Stimulated activated CD4-positive, alpha-beta T cell treated with anti-CD3 and anti-CD28 coated beads, Interleukin-2, amount 100 ng/mL, for 4 hours (primary cell): ENCODE measurements at regions not wholly inside any gene's neighbourhood (a gene's known extent, or its start where the extent isn't known, plus 50 kb on each side); places are given as distances from the start of the nearest gene placed in this dataset.
"Not testable (repeated sequence)": the region's sequence is repeated elsewhere in the genome, so short reads cannot be mapped to it uniquely, and the experiment has no call there.

Experiments
- DNase-seq: peaks from one replicate; pipeline ENCODE4 v3.0.0-alpha.2; 2020; ENCODE audit warnings: low read depth

DNA sequence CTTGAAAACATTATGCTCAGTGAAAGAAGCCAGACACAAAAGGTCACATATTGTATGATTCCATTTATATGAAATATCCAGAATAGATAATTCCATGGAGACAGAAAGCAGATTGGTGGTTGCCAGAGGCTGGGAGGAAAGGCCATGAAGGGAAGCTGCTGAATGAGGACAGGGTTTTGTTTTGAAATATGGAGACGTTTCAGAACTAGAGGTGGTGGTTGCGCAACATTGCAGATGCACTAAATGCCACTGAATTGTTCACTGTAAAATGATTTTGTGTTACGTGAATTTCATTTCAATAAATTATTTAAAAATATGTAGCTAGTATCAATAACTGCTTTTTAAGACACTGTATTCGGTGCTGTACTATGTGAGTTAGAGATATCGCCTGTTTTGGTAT is 101.7 kb upstream of the ZNF236 start:
- no peak for DNase-seq

DNA sequence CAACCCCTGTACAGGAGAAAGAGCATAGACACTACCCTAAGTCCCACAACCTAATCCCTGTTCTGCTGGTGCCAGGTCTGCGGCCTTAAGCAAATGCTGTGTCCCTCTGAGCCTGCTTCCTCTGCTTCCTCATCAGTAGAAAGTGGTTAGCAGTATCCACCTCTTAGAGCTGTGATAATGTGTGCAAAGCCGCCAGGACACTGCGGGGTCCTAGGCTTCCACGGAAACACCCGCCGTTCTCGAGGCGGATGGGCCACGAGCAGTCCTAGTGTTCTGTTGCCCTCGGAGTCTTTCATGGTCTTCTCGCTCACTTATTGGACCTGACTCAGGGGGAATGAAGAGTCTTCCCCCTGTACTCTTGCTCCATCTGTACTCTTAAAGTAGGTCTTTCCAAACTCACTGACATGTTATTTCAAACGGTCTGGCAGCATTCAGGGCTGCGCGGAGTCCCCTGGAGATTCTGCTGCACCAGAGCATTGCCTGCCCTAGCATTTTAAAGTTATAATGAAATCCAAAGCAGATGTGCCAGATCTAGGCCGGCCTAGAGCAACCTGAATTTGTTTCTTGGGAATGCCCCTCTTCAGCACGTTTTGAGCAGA is 107.2 kb upstream of the ZNF236 start:
- no peak for DNase-seq

DNA sequence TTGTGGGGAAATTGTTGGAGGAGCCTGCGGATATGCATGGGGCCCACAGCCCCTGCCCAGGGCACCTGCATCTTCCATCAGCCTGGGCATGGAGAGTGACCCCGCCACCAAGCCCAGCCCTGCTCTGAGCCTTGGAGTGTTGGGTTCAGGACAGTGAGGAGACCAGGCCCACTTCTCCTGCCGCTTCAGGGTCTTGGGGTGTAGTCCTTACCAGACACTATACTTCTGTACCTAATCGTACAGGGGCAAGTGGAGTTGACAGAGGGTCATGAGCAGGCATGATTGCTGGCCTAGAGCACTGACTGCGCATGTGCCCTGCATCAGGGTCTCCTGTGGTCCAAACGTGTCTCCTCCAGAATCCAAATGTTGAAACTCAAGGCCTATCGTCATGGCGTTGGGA is 108.9 kb upstream of the ZNF236 start:
- no peak for DNase-seq

DNA sequence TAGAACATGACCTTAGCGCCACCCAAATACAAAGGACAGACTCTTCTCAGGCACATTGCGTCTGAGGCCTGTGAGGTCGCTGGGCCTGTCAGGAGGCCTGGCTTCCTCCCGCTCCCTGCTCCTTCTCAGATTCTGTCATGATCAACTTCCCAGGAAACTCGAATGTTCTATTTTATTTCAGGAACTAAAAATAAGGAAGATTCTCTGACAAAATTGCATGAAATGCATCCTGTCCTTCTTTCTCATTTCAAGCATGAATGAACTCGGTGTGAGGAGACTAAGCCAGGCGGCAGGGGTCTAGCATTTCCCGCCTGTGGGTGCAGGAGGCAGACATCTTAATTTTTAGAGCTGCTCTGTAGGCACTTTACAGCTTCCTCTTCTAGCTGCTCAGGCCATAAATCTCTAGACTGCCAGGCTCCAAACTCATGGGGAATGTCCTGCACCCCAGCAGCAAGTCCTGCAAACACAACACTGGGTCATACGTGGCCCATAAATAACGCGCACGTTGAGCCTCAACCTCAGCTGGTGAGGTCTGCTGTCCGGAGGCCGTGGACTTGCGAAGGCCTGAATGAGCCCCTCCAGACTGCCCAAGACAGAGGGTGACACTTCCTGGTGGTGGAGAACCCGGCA is 109.7 kb upstream of the ZNF236 start:
- DNase-seq: no peak

DNA sequence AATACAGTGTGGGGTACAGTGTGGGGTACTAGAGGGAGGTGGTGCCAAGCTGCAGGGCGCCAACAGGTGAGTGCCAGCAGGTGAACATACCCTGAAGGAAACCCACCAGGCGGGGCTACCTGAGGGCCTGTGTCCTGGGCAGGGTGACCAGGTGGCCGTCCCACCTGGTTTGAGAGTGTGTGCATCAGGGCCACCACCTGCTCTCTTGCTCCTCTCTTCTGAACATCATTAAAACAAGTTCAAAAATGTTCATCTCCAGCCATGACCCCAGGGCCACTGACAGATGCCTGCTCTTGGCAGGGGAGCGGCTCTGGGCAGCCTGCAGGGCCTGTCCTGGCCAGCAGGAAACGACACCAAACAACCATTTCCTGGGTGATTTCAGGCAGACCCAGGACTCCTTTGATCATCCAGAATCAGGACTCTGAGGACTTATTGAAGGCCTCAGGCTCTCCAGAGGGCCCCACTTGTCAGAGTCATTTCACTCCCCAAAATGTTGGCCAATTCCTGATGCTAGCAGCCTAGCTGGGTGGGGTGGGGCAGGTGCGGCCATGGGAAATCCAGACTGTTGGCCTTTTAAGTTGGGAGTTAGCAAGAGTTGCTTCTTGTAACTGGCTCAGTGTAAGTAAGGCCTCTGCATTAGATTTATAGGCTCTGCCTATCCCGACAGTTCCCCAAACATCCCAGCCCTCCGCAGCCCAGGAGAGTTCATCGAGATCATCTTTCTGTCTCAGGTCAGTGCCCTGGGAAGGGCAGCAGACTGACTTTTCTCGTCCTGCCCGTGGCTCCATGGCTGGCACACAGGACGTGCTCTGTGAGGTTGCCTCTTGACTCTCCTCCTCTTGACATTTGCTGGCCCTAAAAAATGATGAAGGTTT is 111.5 kb upstream of the ZNF236 start:
- DNase-seq: no peak

DNA sequence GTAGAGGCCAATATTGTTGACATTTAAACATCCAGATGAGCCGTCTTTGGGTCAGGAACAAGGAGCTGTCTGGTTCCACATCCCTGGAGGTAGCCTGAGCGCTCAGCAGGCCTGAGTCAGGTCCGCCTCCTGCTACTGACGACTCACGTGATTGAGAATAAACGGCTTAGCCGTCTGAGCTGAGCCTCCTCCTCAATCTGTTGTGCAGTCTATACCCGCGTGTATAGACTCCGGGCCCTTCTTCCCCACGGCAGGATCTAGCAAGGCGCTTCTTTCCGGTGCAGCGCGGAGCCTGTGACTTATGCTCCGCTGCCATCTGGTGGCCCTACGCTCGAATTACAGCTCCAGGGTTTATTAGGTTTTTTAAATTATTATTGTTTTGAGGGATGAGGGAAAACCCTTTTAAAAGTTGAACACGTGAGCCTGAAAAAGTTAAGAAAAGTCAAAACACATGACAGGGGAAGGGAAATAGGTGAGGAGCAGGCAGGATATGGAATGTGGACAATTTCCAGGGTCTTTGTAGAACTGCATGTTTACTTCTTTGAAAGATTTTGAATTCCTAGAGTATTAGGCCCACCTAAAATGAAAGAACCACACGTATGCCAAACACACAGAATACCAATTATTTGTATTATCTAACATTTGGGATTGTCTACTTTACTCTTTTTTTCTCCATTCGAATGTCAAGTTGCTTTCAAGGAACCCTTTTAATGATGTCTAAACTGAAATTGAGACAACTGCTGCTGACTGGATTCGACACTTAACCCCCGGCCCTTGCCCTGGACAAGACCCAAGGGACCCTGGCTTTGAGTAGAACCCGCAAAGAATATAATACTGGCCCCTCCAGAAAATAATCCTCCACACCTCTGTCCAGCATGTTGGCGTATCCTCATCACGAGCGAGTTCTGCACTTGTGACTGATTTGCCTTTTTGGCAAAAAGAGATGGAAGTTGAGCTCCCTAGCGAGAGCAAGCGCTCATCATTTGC is 112.4 kb upstream of the ZNF236 start:
- peak; percentile 27 for DNase-seq

DNA sequence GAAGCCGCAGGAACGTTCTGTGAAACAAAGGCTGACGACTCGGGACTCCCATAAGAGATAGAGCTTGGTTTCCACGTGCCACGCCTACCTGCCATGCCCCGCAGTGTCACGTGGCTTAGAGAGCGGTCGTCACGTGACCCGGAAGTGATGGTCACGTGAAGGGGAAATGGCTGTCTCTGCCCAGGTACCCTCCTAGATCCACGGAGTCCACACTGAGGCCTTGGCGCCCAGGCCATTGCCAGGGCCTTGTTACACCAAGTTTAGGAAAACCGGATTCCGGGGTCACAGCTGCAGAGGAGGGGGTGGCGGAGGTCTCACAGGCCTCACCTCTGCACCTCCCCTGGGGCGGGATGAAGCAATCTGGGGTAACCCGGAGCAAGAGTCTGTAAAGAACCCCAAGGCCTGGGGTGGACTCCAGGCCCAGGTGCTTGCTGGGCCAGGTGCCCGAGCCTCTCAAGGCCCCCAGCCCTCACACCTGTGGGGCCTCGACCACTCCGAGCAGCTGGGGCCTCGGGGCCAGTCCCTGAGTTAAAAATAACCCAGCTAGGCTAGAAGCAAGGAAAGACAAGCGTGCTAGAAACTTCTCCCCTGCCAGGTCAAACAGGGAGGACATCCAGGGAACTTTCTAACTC is 113.5 kb upstream of the ZNF236 start:
- DNase-seq: no peak

DNA sequence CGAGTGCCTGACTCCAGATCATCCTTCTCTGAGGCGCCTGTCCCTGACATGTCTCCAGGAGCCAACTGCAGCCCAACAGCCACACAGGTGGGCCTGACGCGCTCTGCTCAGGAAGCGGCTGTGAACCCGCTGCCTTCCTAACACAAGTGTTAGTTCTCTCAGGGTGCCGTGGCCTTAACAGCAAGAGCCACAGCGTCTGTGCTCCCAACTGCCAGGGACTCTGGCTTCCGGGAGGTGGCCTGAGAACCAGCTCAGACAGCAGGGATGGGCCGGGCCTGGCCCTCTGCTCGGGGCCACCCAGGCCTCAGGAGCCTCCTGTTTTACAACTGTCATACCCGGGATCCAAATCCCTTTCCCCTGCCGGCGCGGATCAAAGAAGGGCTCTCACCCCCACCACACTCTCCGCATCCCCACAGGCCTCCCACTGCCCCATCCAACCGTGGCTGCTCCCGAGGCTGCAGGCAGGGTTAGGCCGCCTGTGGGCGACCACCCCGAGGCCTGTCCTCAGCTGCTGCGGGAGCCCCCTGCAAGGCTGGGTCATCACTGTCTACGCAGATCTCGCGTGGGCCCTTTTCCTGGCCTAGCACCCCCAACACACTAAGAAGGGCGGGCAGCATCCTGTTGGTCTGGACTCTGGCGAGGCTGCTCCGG is 114.2 kb upstream of the ZNF236 start:
- no peak for DNase-seq

DNA sequence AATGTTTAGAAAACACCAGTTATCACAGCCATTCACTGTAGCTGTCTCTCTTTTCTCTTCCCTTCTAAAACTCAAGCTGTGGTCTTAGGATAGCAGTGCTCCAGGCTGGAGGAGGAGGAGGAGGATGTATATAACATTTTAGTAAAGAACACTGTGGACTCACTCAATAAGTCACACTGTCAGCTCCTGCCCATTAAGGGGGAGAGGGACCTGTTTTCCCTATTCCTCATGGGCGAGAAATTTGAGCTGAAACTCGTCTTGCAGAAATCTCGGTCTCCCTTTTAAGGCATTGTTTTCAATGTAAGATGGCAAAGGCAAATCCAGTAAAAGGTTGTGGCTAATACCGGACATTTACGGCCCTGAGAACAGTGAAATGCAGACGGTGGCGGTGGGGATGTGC is 114.8 kb upstream of the ZNF236 start:
- no peak for DNase-seq

DNA sequence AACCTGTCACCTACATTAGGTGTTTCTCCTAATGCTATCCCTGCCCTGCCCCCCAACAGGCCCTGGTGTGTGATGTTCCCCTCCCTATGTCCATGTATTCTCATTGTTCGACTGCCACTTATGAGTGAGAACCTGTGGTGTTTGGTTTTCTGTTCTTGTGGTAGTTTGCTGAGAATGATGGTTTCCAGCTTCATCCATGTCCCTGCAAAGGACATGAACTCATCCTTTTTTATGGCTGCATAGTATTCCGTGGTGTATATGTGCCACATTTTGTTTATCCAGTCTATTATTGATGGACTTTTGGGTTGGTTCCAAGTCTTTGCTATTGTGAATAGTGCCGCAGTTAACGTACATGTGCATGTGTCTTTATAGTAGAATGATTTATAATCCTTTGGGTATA is 117.8 kb upstream of the ZNF236 start:
- DNase-seq: not testable (repeated sequence)

DNA sequence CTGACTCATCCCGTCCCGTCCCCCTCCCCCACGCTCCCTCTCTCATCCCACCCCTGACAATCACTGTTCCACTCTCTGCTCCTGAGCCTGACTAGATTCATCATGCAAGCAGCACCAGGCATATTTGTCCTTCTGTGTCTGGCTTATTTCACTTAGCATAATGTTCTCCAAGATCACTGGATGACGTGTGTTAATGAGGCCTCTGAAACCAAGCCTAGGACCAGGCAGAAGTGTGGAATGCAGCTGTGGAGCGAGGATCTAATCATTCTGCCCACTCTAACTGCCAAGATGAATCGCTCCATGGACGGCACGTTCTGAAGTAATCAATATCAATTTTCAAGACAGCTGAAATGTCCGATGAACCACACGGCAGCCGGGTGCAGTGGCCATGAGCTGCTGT is 122.4 kb upstream of the ZNF236 start:
- DNase-seq: no peak

DNA sequence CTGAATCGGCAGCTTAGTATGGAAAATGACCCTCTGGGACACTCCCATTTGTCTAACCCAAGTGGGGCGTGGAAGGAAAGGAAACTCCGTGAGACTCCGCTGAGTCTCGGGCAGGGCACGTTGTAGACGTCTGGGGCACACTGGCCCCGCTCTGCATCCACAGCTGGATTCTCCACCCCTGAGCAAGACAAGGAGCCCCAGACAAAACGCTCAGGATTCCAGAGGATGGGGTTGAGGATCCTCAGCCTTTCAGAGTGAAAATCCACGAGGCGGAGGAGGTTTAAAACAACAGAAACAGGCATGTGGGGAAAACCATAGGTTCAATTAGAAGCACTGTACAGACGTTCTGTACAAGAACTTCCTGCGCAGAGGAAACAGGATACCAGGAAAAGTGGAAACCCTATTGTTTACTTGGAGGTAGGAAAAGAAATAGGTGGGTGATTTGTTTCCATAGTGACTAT is 124.9 kb upstream of the ZNF236 start:
- no peak for DNase-seq

DNA sequence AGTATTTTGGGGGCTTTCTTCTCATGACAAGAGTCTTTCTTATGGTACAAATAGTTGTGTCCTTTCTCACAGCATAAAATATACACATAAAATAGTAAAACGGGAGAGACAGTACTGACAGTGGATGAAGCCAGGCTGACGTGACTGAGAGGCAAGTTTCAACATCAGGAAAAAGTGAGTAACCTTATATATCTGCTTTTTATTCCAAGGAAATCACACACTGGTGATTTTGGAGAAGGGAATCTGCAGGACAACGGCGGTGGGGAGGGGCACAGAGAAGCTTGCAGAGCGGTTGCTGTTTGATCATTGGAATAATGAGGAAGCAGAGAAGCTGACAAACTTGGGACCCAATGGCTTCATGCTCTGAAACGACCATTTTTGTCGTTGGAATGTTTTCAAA is 130.6 kb upstream of the ZNF236 start:
- no peak for DNase-seq

DNA sequence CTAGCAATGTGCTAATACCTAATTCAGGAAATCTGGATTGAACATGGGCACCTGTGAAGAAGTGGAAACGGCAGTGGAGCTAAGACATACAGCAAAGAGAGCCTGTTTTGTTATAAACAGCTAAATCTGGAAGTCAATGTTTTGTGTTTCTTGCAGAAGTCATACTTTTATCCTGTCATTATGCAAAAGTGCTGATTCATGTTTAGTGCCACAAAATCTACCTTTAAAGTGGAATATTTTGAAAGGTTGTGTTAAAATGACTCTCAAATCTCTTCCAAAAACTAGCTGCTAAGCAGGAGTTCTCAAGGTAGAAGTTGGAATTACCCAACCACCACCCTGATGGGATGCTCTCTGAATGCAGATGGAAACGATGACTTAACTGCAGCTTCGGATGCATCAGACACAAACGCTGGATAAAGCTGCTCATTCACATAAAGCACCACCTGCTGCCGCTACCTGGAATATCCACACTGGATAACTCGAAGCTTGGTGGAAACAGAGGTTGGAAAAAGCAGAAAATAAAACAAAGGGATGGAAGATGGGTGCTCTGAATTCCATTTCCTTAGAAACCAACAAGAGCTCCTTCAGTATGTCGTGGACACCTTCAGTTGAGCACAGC is 132.6 kb upstream of the ZNF236 start:
- DNase-seq: no peak

DNA sequence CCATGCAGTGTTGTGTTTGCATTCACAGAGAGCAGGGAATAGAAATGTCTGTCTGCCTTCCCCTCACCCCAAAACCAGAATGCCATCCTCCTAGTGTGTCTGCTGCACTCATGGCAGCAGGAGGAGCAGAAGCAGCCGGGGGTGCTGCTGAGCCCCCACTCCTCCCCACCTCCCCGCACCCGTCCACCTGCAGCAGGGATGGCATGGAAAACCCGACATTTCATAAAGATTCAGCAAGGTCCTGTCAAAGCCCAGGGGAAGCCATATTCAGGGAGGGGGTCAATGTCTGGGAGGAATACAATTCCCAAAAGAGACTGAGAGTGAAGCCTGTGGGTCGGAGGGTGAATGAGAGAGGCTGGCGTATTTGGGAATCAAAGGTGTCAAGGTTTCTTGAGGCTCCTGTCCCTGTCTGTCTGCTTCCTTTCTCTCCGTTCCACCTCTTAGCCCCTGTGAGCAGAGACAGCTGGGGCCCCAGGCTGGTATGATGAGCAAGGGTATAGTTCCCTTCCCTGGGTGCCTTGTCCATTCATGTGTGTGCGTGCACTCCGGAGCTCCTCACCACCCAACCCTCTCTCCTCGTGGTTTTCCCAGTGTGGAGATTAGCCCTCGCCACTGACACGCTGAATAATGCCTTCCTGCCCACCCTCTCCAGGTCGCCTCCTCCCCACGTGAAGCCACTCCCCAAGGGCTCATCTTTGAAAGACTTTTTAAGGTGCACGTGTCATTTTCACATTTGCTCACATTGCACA is 133.5 kb upstream of the ZNF236 start:
- no peak for DNase-seq

DNA sequence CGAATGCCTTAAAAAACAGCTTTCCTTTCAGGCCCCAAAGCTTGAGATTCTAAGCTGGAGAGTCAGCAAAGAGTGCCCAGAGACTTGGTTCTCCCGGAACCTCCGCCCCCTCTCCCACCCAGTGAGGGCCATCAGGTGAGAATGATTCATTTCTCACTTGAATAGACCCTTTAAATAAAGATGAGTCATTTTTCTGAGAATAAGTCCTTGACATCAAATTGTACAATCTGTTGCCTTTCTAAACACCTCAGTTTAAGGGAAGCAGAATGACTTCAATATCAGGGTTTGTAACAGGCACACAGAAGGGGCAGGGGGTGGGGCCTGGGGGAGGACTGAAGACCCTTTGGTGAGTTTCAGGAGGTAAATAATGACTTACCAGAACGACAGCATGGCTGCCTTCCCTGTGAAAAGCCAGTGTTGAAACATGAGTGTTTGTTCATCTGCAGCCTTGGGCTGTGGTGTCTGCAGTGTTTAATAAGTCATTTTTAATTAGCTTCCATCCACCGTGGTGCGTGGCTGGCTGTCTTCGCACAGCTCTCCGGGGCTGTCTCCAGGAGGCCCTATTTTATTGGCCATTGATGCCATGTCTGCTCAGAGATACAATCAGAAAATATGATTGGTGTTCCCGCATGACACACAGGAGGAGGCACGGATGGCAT is 134.9 kb upstream of the ZNF236 start:
- DNase-seq: no peak

DNA sequence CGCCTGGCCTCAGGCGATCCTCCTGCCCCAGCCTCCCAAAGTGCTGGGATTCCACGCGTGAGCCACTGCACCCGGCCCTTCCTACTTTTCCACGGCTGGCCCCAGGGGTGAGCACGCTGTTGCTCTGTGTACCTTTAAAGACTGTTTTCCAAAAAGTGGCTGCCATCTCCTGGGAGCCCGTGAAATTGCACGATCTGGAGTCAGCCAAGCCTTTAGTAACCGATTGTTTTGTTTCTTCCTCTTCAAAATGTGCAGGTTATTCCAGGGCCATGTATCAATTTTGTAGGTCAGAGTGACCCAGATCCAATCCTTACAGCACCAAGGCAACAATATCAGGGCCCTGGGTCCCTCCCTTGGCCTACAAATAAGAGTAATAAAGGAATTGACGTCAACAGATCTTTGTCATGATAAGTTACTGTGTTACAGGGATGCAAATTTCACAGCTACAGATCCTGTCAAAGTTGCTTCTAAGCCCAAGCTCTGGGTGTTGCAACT is 135.6 kb upstream of the ZNF236 start:
- DNase-seq: no peak

DNA sequence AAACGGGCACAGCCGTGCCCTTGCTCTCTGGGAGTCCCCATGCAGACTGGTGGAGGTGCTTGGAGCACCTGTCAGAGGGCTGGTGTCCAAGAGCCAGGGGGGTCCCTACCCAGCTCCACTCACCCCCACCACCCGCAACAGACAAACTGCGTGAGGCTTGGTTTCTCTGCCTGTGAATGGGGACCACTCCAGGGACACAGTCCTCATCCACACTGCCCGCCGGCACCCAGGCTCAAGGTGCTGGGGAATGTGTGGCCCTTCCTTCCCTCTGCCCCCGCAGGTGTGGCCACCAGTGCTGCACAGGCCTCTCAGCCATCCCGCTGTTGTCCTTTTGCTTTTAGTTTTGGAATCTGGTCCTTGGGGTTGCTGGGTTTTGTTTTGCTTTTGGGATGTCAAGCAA is 136.5 kb upstream of the ZNF236 start:
- no peak for DNase-seq

DNA sequence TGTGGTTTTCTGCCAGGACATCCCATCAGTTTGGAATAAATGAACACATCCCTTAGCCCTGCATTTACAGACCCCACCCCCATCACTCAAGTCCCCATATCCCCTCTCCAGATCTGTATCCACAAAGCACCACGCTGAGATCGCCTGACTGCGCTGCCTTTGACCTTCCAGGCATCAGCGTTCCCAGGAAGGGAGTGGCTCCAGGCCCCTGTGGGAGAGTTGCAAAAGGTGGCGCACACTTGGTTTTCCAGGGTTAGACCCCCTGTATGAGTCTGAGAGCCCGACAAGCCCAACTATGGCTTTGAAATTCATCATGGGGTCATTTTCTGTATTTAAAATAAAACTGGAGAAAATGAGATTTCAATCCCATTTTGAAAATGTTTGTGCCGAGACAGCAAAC is 137.0 kb upstream of the ZNF236 start:
- no peak for DNase-seq
